HG03558 (cell line): ENCODE measurements at regions not wholly inside any gene's neighbourhood (a gene's known extent, or its start where the extent isn't known, plus 50 kb on each side); places are given as distances from the start of the nearest gene placed in this dataset.

Experiments used
- ATAC-seq: cut with Tn5 transposase; IDR thresholded peaks from one replicate; pipeline ENCODE4 v1.9.1; 2021; ENCODE audit warnings: moderate number of reproducible peaks; ENCODE audit not compliant: unreplicated experiment; ENCODE audit errors: extremely low read depth

GRCh38 chr11:19661827-19662226 is 50.8 kb upstream of the NAV2 start:
- no peak for ATAC-seq

GRCh38 chr11:19660076-19660475 is 52.6 kb upstream of the NAV2 start:
- peak; percentile 100 for ATAC-seq

GRCh38 chr11:19659529-19659928 is 53.1 kb upstream of the NAV2 start:
- ATAC-seq, result no peak

- ATAC-seq, result no peak
Observed at GRCh38 chr11:19658344-19658743, 54.3 kb upstream of the NAV2 start.

DNA sequence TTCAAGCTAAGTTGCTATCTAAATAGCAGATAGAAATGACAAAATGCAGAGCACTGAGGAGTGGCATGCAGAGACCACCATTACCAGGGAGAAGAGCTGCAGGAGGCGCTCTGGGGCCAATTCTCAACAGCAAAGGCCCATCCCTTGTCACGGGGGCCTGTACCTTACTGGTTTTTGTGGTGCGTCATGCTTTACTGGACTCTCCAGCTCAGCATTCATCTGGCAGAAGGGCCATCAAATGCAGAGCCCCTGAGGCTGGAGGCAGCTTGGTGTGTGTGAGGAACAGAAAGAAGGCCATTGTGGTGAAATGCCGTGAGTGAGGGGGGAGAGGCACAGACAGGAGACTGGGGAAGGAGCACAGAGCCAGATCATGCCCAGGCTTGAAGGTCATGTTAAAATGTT is 56.5 kb upstream of the NAV2 start:
- no peak for ATAC-seq

GRCh38 chr11:19652623-19653375 is 59.8 kb upstream of the NAV2 start:
- ATAC-seq, result no peak

DNA sequence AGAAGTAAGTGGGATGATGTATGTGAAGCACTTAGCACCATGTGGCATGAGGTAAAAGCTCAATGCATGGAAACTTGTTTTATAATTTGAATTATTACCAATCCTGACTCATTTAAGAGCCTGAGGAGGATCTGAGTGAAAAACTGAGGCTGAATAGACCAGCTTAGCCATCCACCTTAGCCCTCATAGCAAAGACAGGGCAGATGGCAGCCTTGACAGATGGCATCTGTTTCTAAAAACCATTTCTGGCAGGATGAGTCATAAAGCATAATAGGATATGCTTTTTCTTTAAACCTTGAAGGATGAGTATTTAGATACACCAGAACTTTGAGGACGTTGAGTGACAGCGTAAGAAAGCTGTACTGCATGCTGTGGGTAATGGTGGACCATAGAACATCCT is 61.0 kb upstream of the NAV2 start:
- ATAC-seq, result no peak

DNA sequence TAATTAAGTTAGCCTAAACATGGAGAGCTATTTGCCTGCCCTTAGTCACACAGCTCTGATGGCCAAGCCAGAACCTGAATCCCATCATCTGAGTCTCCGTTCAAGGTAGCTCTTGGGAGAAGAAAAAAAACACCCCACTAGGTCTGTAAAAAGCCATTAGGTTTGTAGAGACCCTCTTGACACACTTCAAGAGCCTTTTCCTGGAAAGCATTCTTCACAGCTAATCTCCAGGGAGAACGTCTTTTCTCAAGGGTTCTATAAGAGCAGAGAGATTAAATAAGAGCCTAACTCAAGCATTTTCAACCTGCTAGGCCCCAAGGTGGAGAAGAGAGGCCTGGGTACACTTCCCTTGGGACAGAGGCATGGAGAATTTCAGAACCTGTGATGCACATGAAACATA is 61.6 kb upstream of the NAV2 start:
- no peak for ATAC-seq

GRCh38 chr11:19650467-19650866 is 62.2 kb upstream of the NAV2 start:
- no peak for ATAC-seq

DNA sequence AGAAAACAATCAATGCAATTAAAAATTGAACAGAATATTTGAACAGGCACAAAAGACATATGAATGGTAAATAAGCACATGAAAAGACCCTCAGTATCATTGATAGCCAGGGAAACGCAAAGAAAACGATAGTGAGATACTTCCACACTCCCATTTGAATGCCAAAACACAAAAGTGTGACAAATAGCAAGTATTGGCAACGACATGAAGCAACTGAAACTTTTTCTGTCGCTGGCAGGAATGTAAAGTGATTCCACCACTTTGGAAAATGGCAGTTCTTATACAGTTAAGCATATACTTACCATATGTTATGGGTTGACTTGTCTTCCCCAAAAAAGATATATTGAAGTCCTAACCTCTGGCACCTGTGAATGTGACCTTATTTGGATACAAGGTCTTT is 62.9 kb upstream of the NAV2 start:
- no peak for ATAC-seq

- no peak for ATAC-seq
Observed at GRCh38 chr11:19648321-19648720, 64.3 kb upstream of the NAV2 start.

DNA sequence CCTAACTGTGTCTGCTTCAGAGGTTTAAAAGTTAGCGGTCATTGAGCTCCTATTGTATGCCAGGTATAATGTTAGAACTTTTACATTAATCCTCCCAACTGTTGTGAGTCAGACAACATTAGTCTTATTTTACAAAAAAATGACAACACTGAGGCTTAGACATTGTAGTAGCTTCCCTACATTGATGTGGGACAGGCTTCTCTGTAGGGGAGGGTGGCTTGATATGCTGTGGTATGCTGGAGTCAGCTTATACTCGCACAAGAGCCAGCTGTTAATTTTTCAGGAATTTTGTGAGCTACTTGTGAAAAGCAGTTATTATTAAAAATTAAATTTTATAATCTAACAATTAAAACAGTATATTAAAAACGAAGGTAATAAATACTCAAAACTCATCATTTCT is 64.8 kb upstream of the NAV2 start:
- no peak for ATAC-seq

DNA sequence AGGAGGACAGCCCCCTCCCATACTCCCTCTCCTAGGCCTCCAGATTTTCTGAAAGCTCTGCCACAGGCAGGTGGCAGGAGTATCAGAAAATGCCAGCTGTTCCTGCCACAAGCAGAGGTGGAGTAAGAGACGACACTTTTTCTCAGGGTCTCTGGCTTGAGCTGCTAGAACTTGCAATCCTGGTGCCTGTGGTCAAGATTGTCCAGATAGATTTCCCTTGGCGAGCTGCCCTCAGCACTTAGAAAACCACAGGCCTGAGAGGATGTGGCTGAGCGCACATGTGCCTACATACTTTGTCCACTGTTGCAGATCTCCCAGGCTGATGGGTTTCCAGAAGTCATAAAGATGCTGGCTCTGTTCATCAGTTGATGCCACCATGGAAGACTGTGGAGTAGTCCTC is 65.7 kb upstream of the NAV2 start:
- no peak for ATAC-seq

GRCh38 chr11:19646308-19646707 is 66.3 kb upstream of the NAV2 start:
- ATAC-seq, result no peak

DNA sequence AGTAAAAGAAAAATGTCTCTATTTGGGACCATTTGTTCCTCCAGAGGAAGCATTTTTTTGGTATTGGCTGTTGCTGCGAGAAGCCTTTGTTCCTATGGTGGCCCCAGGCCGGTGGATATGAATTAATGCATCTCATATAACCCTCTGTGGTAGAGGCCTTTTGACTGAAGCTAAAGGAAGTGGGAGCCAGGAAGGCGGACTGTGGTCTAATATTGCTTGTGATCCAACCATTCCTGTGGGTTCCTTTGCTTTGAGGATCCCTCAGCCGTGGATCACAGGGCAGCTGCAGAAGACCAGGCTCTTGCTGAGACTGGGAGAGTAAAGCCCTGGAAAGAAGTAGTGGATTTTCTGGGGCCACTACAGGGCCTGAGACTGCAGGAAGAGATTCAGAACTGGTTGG is 68.3 kb upstream of the NAV2 start:
- ATAC-seq, result no peak

- ATAC-seq, result no peak
Observed at GRCh38 chr11:19642185-19643158, 70.2 kb upstream of the NAV2 start.

DNA sequence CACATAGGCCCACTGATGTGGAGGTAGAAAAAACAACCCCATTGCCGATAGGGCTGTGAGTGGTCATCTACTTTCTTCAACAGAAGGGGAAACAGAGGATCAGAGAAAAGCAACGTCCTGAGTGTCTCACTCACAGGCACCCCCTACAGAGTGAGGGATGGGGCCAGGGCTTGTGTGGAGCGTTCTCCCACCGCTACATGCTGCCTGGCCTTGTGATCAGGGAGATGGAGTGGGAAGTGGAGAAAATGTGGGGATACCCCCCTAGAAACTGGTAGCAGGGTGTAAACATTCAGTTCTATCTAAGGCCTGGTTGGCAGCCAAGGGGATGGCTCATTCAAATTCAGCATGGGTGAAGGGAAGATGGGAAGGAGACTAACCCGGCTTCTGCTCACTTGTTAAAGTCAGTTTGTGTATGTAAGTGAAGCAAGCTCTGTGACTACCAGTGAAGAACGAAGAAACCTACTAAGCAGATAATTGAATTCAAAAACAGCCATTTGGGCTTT is 73.0 kb upstream of the NAV2 start:
- no peak for ATAC-seq

DNA sequence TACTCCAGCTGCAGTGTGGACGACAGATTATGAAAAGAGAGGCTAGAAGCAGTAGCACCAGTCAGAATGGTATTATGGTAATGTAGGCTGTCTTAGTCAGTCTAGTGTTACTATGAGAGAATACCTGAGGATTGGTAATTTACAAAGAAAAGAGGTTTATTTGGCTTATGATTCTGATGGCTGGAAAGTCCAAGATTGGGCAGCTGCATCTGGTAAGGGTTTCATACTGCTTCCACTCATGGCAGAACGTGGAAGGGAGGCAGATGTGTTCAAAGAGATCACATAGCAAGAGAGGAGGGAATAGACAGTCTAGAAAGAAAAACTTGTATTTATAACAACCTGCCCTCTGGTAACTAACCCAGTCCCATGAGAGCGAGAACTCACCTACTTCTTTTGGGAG is 77.3 kb upstream of the NAV2 start:
- ATAC-seq, result no peak

GRCh38 chr11:19633276-19633675 is 79.4 kb upstream of the NAV2 start:
- no peak for ATAC-seq

- ATAC-seq, result no peak
Observed at GRCh38 chr11:19632499-19632834, 80.2 kb upstream of the NAV2 start.

DNA sequence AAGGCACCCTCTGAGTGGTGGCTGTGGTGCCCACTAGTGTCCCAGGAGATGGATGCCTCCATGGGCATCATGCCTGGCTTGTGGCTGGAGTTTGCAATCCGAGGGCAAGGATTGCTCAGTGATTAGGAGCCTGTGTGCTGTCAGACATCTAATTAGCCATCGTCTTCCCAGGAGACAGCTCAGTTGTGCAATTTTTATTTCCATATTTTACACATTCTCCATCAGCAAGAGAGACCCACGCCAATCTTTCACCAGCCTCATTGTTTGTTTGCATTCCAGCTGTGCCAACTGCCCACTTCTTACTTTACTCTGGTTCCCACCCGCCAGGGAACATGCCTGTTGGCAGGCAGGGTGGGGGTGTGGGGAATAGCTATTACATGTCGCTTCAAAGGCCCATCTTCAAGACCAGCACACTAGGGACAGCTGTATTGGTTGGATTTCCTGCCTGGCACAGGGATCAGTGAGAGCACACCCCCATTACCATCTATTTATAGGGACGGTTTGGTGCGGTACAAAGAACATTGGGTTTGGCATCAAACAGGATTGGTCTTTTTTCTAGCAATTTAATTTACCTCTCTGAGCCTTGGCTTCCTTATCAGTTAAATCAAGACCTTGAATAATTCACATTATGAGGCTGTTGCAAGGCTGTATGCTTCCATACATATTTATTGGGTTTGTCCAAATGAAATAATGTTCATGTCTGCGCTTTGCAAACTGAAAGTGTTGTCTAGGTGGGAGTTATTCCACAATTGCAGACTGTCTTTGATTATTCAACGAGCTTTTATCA is 80.7 kb upstream of the NAV2 start:
- ATAC-seq, result no peak
